GM12878 (cell line): ENCODE measurements at regions not wholly inside any gene's neighbourhood (a gene's known extent, or its start where the extent isn't known, plus 50 kb on each side); places are given as distances from the start of the nearest gene placed in this dataset.

Source experiments
- ATAC-seq: fragments of 200-7000 bp; cut with Tn5 transposase; 3 replicates; pipeline ENCODE4 v1.9.1; 2020; ENCODE audit warnings: mild to moderate bottlenecking, moderate library complexity
- BruUV-seq: library from RNA; stranded (reverse); fragments of 400-500 nt; replicated peaks from 2 replicates; lab custom pipeline; 2021; lab: Mats Ljungman, UMichigan
- CTCF ChIA-PET: fragments of 300-600 bp; sonication (Branson Sonifier 250); formaldehyde crosslinking; extraction: SDS; loops from one replicate; lab custom pipeline; 2021; ENCODE audit warnings: inconsistent platforms; lab: Yijun Ruan, JAX
- POLR2A ChIA-PET: fragments of 350-600 bp; formaldehyde crosslinking; extraction: SDS; loops from one replicate; lab custom pipeline; 2021; ENCODE audit warnings: inconsistent platforms; lab: Charles Lee
- RAD21 ChIA-PET: fragments of 300-600 bp; sonication (Branson Sonifier 250); formaldehyde crosslinking; loops from one replicate; lab custom pipeline; 2023; ENCODE audit warnings: antibody characterized with exemption; ENCODE audit not compliant: unreplicated experiment; lab: Charles Lee
- SMC1A ChIA-PET: fragments of 300-600 bp; sonication (Branson Sonifier 250); formaldehyde crosslinking; loops from one replicate; lab custom pipeline; 2023; ENCODE audit not compliant: unreplicated experiment, uncharacterized antibody; lab: Charles Lee
- DNase-seq: peaks from one replicate; pipeline ENCODE4 v3.0.0-alpha.2; 2011; ENCODE audit warnings: low read depth, low spot score
- FAIRE-seq: peaks from 3 replicates; lab custom pipeline; 2011; peaks lifted over from hg19 to GRCh38; lab: Jason Lieb, UNC
- H2AFZ ChIP-seq: 2 replicates; pipeline ENCODE4 v1.6.0; 2011; ENCODE audit warnings: low read depth, low read length, control low read depth; ENCODE audit not compliant: control insufficient read depth
- H3K27ac ChIP-seq: 2 replicates; pipeline ENCODE4 v1.5.1; 2011; ENCODE audit warnings: control low read depth; ENCODE audit not compliant: control insufficient read depth, insufficient read depth
- H3K27me3 ChIP-seq, 2 experiments: replicated peaks in 1 of 2; 2 replicates each; pipeline versions ENCODE4 v1.6.0 to v1.6.1; 2011; ENCODE audit warnings: low read length in 1 of 2; ENCODE audit not compliant: control insufficient read depth in 2 of 2, insufficient read depth in 2 of 2
- H3K36me3 ChIP-seq, 2 experiments: 2 replicates each; pipeline ENCODE4 v1.5.1; 2011; ENCODE audit warnings: low read length in 1 of 2; ENCODE audit not compliant: control insufficient read depth in 2 of 2, insufficient read depth in 2 of 2
- H3K4me1 ChIP-seq: 2 replicates; pipeline ENCODE4 v1.6.1; 2011; ENCODE audit warnings: mild to moderate bottlenecking, low read length, moderate library complexity, mixed read lengths; ENCODE audit not compliant: control insufficient read depth, insufficient read depth
- H3K4me2 ChIP-seq: 2 replicates; pipeline ENCODE4 v1.6.0; 2011; ENCODE audit warnings: control low read depth; ENCODE audit not compliant: control insufficient read depth, insufficient read depth
- H3K4me3 ChIP-seq: fragments of 200-600 bp; sonication (generic); 2 replicates; pipeline ENCODE4 v1.5.1; 2016
- H3K79me2 ChIP-seq: 2 replicates; pipeline ENCODE4 v1.6.0; 2011; ENCODE audit warnings: low read length; ENCODE audit not compliant: control insufficient read depth, insufficient read depth
- H3K9ac ChIP-seq: 2 replicates; pipeline ENCODE4 v1.8.0; 2011; ENCODE audit warnings: low read length, control low read depth, mixed read lengths; ENCODE audit not compliant: control insufficient read depth, insufficient read depth
- H3K9me3 ChIP-seq: replicated peaks from 3 replicates; pipeline ENCODE4 v1.5.1; 2011; ENCODE audit warnings: mild to moderate bottlenecking, low read length; ENCODE audit not compliant: control insufficient read depth, insufficient read depth
- H4K20me1 ChIP-seq: 2 replicates; pipeline ENCODE4 v1.6.0; 2011; ENCODE audit not compliant: control insufficient read depth, insufficient read depth
- CBX5 ChIP-seq: sonication (generic); IDR thresholded peaks from 2 replicates; pipeline ENCODE4 v1.6.1; 2016; ENCODE audit warnings: low read depth, moderate library complexity, mild to moderate bottlenecking, inconsistent platforms
- CEBPZ ChIP-seq: fragments of 150-350 bp; IDR thresholded peaks from 2 replicates; pipeline ENCODE4 v1.6.1; 2016; ENCODE audit warnings: low read depth, low read length
- CREM ChIP-seq: IDR thresholded peaks from 2 replicates; pipeline ENCODE4 v1.6.1; 2014; ENCODE audit warnings: antibody characterized with exemption, low read depth
- DPF2 ChIP-seq: fragments of 450-650 bp; IDR thresholded peaks from 2 replicates; pipeline ENCODE4 v1.6.1; 2017; ENCODE audit warnings: mild to moderate bottlenecking
- FOS ChIP-seq: IDR thresholded peaks from 3 replicates; pipeline ENCODE4 v1.6.1; 2011; ENCODE audit warnings: borderline replicate concordance; ENCODE audit not compliant: insufficient read length; ENCODE audit errors: extremely low read depth
- IKZF1 ChIP-seq: fragments of 450-650 bp; conservative IDR thresholded peaks from 2 replicates; pipeline ENCODE4 v1.6.1; 2017; ENCODE audit warnings: antibody characterized with exemption, mild to moderate bottlenecking
- JUND ChIP-seq: IDR thresholded peaks from 2 replicates; pipeline ENCODE4 v1.6.1; 2012; ENCODE audit warnings: low read depth, mild to moderate bottlenecking, low read length, improper control_type of control experiment, moderate library complexity
- KAT2A ChIP-seq: conservative IDR thresholded peaks from 2 replicates; pipeline ENCODE4 v1.6.1; 2011; ENCODE audit warnings: low read depth, low read length; ENCODE audit not compliant: control insufficient read depth
- MTA2 ChIP-seq: fragments of 450-650 bp; IDR thresholded peaks from 2 replicates; pipeline ENCODE4 v1.6.1; 2016; ENCODE audit warnings: low read depth, mild to moderate bottlenecking, moderate library complexity
- NFYB ChIP-seq: IDR thresholded peaks from 2 replicates; pipeline ENCODE4 v1.6.1; 2011; ENCODE audit warnings: low read depth, mild to moderate bottlenecking, low read length, improper control_type of control experiment, moderate library complexity; ENCODE audit not compliant: insufficient read depth
- PKNOX1 ChIP-seq: fragments of 450-650 bp; IDR thresholded peaks from 2 replicates; pipeline ENCODE4 v1.6.1; 2016; ENCODE audit warnings: mild to moderate bottlenecking
- PML ChIP-seq: IDR thresholded peaks from 2 replicates; pipeline ENCODE4 v1.6.1; 2012; ENCODE audit warnings: low read length, inconsistent platforms
- RUNX3 ChIP-seq: IDR thresholded peaks from 2 replicates; pipeline ENCODE4 v1.6.1; 2012; ENCODE audit warnings: low read length, inconsistent platforms
- ZBTB33 ChIP-seq: fragments of 450-650 bp; IDR thresholded peaks from 2 replicates; pipeline ENCODE4 v1.6.1; 2017; ENCODE audit warnings: mild to moderate bottlenecking
- ZNF217 ChIP-seq: fragments of 450-650 bp; IDR thresholded peaks from 2 replicates; pipeline ENCODE4 v1.6.1; 2017; ENCODE audit warnings: antibody characterized with exemption, mild to moderate bottlenecking
- ZNF622 ChIP-seq: fragments of 450-650 bp; IDR thresholded peaks from 2 replicates; pipeline ENCODE4 v1.6.1; 2017; ENCODE audit warnings: mild to moderate bottlenecking, inconsistent platforms
- ZZZ3 ChIP-seq: IDR thresholded peaks from 2 replicates; pipeline ENCODE4 v1.6.1; 2011; ENCODE audit warnings: low read depth; ENCODE audit not compliant: control insufficient read depth, insufficient read length
- WGBS: methylation state at CpG from one replicate; pipeline ENCODE4 v1.1.6; 2016; ENCODE audit warnings: low lambda C conversion rate; ENCODE audit not compliant: insufficient replicate concordance, insufficient coverage; ENCODE audit errors: missing lambda C conversion rate; 5-methylcytosine and 5-hydroxymethylcytosine counted together
- in situ Hi-C: fragments of 300-500 bp; cut with MboI; formaldehyde crosslinking; loops from 9 replicates; pipeline ENCODE4 v1.14.3; 2018; ENCODE audit warnings: mixed read lengths
- intact Hi-C: fragments of 100-400 bp; cut with micrococcal nuclease; formaldehyde crosslinking; loops from one replicate; pipeline ENCODE4 v1.14.2; 2022; ENCODE audit not compliant: unreplicated experiment

GRCh38 chr17:14918540-14918939 lies 346.6 kb downstream of the PMP22 start:
- no TSS peak for BruUV-seq
- Histone ChIP-seq H3K4me2 (no peak overlapping the region), H3K27me3 (no peaks in the 10 kb centered on the region), H3K9ac (no peak overlapping the region), H3K79me2 (no peaks in the 10 kb centered on the region), H3K36me3 (no peaks in the 10 kb centered on the region), H4K20me1 (no peaks in the 10 kb centered on the region), H2AFZ (no peak overlapping the region), H3K4me1 (no peaks in the 10 kb centered on the region), H3K27ac (no peak overlapping the region), H3K9me3 (no peaks in the 10 kb centered on the region), H3K4me3 (no peak overlapping the region)
- WGBS, result 24% methylated on average over 4 of the region's 4 CpGs
- RAD21 ChIA-PET, result no interaction called here
- CTCF ChIA-PET, result no interaction called here
- no peak for FAIRE-seq
- DNase-seq, result no peak
- in situ Hi-C loops, result no loop called here
- intact Hi-C loops, result no loop called here
- no peak for ATAC-seq
- POLR2A ChIA-PET, result no interaction called here
- SMC1A ChIA-PET, result no interaction called here
- no peak for TF ChIP-seq PML
- TF ChIP-seq RUNX3, result no peak
- no peak for TF ChIP-seq KAT2A
- no peak for TF ChIP-seq ZNF622
- no peak for TF ChIP-seq ZBTB33
- no peak for TF ChIP-seq NFYB
- no peak for TF ChIP-seq FOS
- no peak for TF ChIP-seq DPF2
- TF ChIP-seq CBX5, result no peak
- no peak for TF ChIP-seq ZZZ3
- TF ChIP-seq CREM, result no peak
- no peak for TF ChIP-seq CEBPZ
- TF ChIP-seq IKZF1, result no peak
- no peak for TF ChIP-seq JUND
- TF ChIP-seq PKNOX1, result no peak
- TF ChIP-seq MTA2, result no peak
- no peak for TF ChIP-seq ZNF217
